ENCODE measurements at regions not wholly inside any gene's neighbourhood (a gene's known extent, or its start where the extent isn't known, plus 50 kb on each side); places are given as distances from the start of the nearest gene placed in this dataset.

DNA sequence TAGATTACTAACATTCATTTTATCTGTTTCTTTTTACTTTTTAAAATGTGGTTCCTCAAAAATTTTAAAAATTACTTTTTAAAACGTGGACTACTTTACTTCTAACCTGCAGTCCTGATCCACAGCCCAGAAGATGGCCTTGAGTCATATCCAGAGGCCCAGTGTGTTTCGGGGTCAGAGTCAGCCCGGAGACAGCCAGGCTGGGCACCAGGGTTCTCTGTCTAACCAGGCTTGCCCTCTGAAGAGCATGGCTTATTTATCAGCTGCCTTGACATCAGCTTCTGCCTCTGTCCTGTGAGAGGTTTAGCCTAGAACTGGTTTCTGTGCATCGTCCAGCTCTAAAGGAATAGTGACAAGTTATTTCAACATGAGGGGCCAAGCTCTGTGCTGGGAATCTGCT, 332.0 kb downstream of the FGF9 start:
- no peaks in the 10 kb centered on the region for H3K9me3 ChIP-seq
- H3K27me3 ChIP-seq (replicated peaks; ENCODE audit: insufficient read depth): no peaks in the 10 kb centered on the region
- ATAC-seq (ENCODE audit: insufficient number of reproducible peaks, low FRiP score, low read depth) (no peak), DNase-seq (ENCODE audit: low spot score) (no peak)
- no peaks in the 10 kb centered on the region for H3K4me1 ChIP-seq (ENCODE audit: control insufficient read depth in 1 of 2, low read depth in 2 of 2)
- no peak overlapping the region for H3K27ac ChIP-seq
- TF ChIP-seq, protein P1, sequence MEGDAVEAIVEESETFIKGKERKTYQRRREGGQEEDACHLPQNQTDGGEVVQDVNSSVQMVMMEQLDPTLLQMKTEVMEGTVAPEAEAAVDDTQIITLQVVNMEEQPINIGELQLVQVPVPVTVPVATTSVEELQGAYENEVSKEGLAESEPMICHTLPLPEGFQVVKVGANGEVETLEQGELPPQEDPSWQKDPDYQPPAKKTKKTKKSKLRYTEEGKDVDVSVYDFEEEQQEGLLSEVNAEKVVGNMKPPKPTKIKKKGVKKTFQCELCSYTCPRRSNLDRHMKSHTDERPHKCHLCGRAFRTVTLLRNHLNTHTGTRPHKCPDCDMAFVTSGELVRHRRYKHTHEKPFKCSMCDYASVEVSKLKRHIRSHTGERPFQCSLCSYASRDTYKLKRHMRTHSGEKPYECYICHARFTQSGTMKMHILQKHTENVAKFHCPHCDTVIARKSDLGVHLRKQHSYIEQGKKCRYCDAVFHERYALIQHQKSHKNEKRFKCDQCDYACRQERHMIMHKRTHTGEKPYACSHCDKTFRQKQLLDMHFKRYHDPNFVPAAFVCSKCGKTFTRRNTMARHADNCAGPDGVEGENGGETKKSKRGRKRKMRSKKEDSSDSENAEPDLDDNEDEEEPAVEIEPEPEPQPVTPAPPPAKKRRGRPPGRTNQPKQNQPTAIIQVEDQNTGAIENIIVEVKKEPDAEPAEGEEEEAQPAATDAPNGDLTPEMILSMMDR (IDR thresholded peaks at IDR 0.05): no peak
- no peaks in the 10 kb centered on the region for H3K36me3 ChIP-seq
- H3K4me3 ChIP-seq: no peak overlapping the region

DNA sequence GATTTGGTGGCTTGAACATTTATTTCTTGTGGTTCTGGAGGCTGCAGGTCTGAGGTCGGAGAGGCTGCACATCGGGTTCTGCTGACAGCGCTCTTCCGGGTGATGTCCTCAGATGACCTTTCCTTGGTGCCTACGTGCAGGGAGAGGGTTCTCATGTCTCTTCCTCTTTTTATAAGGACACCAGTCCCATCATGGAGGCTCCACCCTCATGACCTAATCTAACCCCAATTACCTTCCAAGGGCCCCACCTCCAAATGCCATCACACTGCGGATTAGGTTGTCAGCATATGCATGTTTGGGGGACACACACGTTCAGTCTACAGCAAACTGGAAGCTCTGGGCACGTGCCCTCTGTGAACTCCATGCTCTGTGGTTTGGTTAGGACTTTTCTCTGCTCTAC, 338.6 kb downstream of the FGF9 start:
- ATAC-seq (ENCODE audit: insufficient number of reproducible peaks, low FRiP score, low read depth) (no peak), DNase-seq (ENCODE audit: low spot score) (no peak)
- no peaks in the 10 kb centered on the region for H3K36me3 ChIP-seq
- H3K4me3 ChIP-seq: no peak overlapping the region
- no peaks in the 10 kb centered on the region for H3K27me3 ChIP-seq (replicated peaks; ENCODE audit: insufficient read depth)
- peaks cover 0 to 2% of the 10 kb centered on the region in 2 donors for H3K4me1 ChIP-seq (ENCODE audit: control insufficient read depth in 1 of 2, low read depth in 2 of 2)
- H3K9me3 ChIP-seq: no peaks in the 10 kb centered on the region
- no peak overlapping the region for H3K27ac ChIP-seq
- TF ChIP-seq, protein P1 (IDR thresholded peaks at IDR 0.05): no peak

DNA sequence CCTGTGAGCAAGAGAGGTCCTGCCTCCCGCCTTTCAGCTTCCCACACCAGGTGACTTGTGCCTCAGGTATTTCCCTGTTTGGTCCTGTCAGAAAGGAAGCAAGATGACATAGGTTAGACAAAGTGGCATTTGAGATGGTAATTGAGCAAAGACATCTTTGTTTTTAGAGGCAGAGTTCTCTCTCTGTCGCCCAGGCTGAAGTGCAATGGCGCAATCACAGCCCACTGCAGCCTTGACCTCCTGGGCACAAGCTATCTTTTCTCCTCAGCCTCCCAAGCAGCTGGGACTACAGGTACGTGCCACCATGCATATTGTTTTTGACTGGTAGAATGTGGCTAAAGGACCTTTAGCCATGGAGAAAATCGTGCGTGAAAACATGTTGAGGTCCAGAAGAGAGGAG, 339.1 kb downstream of the FGF9 start:
- no peaks in the 10 kb centered on the region for H3K9me3 ChIP-seq
- H3K27ac ChIP-seq: no peak overlapping the region
- DNase-seq (ENCODE audit: low spot score): no peak
- peaks cover 0 to 7% of the 10 kb centered on the region in 2 donors for H3K4me1 ChIP-seq (ENCODE audit: control insufficient read depth in 1 of 2, low read depth in 2 of 2)
- no peaks in the 10 kb centered on the region for H3K27me3 ChIP-seq (replicated peaks; ENCODE audit: insufficient read depth)
- no peak for ATAC-seq (ENCODE audit: insufficient number of reproducible peaks, low FRiP score, low read depth)
- H3K36me3 ChIP-seq: no peaks in the 10 kb centered on the region
- H3K4me3 ChIP-seq: no peak overlapping the region
- TF ChIP-seq, protein P1 (IDR thresholded peaks at IDR 0.05): no peak

DNA sequence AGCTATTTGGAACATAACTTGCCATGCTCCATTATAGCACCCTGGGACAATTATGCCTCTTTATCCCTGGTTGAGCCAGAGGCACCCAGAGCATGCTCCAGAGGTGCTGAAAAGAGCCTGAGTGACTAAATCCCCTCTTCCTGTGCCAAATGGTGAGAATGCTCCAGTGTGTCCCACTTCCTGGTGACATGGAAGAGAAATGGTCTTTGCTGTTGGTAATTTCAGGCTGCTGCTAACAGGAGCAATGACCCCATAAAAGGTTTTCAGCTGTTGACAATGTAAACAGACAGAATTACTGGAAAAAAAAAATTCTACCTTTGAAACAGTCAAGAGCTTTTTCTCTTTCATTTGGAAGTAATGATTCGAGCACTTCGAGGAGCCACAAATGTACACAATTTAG, 341.8 kb downstream of the FGF9 start:
- Histone ChIP-seq H3K4me3 (no peak overlapping the region), H3K9me3 (no peaks in the 10 kb centered on the region), H3K36me3 (no peaks in the 10 kb centered on the region), H3K4me1 (ENCODE audit: control insufficient read depth in 1 of 2, low read depth in 2 of 2) (peaks cover 0 to 9% of the 10 kb centered on the region in 2 donors), H3K27me3 (replicated peaks; ENCODE audit: insufficient read depth) (no peaks in the 10 kb centered on the region), H3K27ac (no peak overlapping the region)
- no peak for DNase-seq (ENCODE audit: low spot score)
- no peak for ATAC-seq (ENCODE audit: insufficient number of reproducible peaks, low FRiP score, low read depth)
- TF ChIP-seq, protein P1 (IDR thresholded peaks at IDR 0.05): no peak

DNA sequence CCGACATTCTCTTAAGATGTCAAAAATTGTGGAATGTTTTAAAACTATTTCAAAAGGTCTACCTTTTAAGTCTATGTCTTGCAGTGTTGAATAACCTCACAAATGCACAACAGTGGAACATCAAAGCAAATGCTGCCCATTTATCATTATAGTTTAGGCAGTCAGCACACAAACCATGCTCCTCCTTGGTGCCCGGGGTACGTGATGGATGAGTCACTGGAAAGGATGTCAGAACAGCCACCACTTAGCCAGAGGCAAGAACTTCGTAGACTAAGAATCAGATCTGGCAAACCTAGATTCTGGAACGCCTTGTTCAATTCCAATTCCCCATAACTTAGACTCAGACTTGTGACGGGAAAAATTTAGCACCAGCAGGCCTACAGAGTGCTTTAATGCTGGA, 343.6 kb downstream of the FGF9 start:
- Histone ChIP-seq H3K27ac (no peak overlapping the region), H3K36me3 (no peaks in the 10 kb centered on the region), H3K27me3 (replicated peaks; ENCODE audit: insufficient read depth) (no peaks in the 10 kb centered on the region), H3K9me3 (no peaks in the 10 kb centered on the region), H3K4me1 (ENCODE audit: control insufficient read depth in 1 of 2, low read depth in 2 of 2) (peaks cover 0 to 9% of the 10 kb centered on the region in 2 donors), H3K4me3 (no peak overlapping the region)
- ATAC-seq (ENCODE audit: insufficient number of reproducible peaks, low FRiP score, low read depth) (no peak), DNase-seq (ENCODE audit: low spot score) (no peak)
- TF ChIP-seq, protein P1 (IDR thresholded peaks at IDR 0.05): no peak
